SK-N-SH (cell line): ENCODE measurements at regions not wholly inside any gene's neighbourhood (a gene's known extent, or its start where the extent isn't known, plus 50 kb on each side); places are given as distances from the start of the nearest gene placed in this dataset.
A peak's percentile ranks its signal among the peaks of the same experiment; 100 is the strongest.

ENCODE experiments used
- CTCF ChIA-PET: fragments of 300-600, 350-600 bp; formaldehyde crosslinking; extraction: SDS; loops from one replicate; lab custom pipeline; 2021; lab: Yijun Ruan, JAX
- POLR2A ChIA-PET: fragments of 350-600 bp; sonication (Branson Sonifier 250); formaldehyde crosslinking; extraction: SDS; loops from one replicate; lab custom pipeline; 2020; ENCODE audit warnings: antibody characterized with exemption, inconsistent platforms; lab: Yijun Ruan, JAX
- DNase-seq: peaks from one replicate; pipeline ENCODE4 v3.0.0; 2012
- H2AFZ ChIP-seq: fragments of 200-600 bp; sonication (generic); 2 replicates; pipeline ENCODE4 v1.8.1; 2016; ENCODE audit warnings: antibody characterized with exemption, mild to moderate bottlenecking, low read depth
- H3F3A ChIP-seq: fragments of 200-600 bp; sonication (generic); replicated peaks from 2 replicates; pipeline ENCODE3; 2016; ENCODE audit warnings: antibody characterized with exemption, mild to moderate bottlenecking; ENCODE audit not compliant: insufficient read depth
- H3K27ac ChIP-seq, 2 experiments: fragments of 200-500 bp in 1 of 2; fragments of 200-600 bp in 1 of 2; sonication (Bioruptor generic) in 1 of 2; sonication (generic), shearing (Covaris generic) in 1 of 2; 2 replicates each; pipeline versions ENCODE4 v1.5.1 to v1.6.1; 2014 to 2016; ENCODE audit warnings: low read depth in 2 of 2, inconsistent platforms in 1 of 2, low read length in 1 of 2, mild to moderate bottlenecking in 1 of 2, mixed read lengths in 1 of 2
- H3K27me3 ChIP-seq: fragments of 200-600 bp; sonication (generic), shearing (Covaris generic); 2 replicates; pipeline ENCODE4 v1.6.1; 2016; ENCODE audit warnings: mixed run types; ENCODE audit not compliant: insufficient read depth
- H3K36me3 ChIP-seq, 2 experiments: fragments of 200-500 bp in 1 of 2; fragments of 200-600 bp in 1 of 2; sonication (Bioruptor generic) in 1 of 2; sonication (generic) in 1 of 2; replicated peaks in 1 of 2; 2 replicates each; pipeline versions ENCODE3 to v1.5.1; 2014 to 2016; ENCODE audit warnings: low read length in 1 of 2, mild to moderate bottlenecking in 1 of 2; ENCODE audit not compliant: insufficient read depth in 2 of 2, control insufficient read depth in 1 of 2
- H3K4me1 ChIP-seq, 2 experiments: fragments of 200-500 bp in 1 of 2; fragments of 200-600 bp in 1 of 2; sonication (Bioruptor generic) in 1 of 2; sonication (generic), shearing (Covaris generic) in 1 of 2; 2 replicates each; pipeline versions ENCODE4 v1.5.1 to v1.6.1; 2014 to 2016; ENCODE audit warnings: low read depth in 1 of 2, low read length in 1 of 2, mixed run types in 1 of 2; ENCODE audit not compliant: insufficient read depth in 2 of 2, control insufficient read depth in 1 of 2
- H3K4me2 ChIP-seq: fragments of 200-600 bp; sonication (generic), shearing (Covaris generic); 2 replicates; pipeline ENCODE4 v1.6.1; 2017; ENCODE audit warnings: mixed run types
- H3K4me3 ChIP-seq, 2 experiments: fragments of 200-500 bp in 1 of 2; fragments of 200-600 bp in 1 of 2; sonication (Bioruptor generic) in 1 of 2; sonication (generic), shearing (Covaris generic) in 1 of 2; 2 replicates each; pipeline versions ENCODE4 v1.5.1 to v1.8.1; 2014 to 2016; ENCODE audit warnings: low read depth in 2 of 2, inconsistent platforms in 1 of 2, low read length in 1 of 2, mild to moderate bottlenecking in 1 of 2, mixed read lengths in 1 of 2, moderate library complexity in 1 of 2
- H3K79me2 ChIP-seq: fragments of 200-600 bp; sonication (generic); 2 replicates; pipeline ENCODE4 v1.8.1; 2017; ENCODE audit warnings: mild to moderate bottlenecking; ENCODE audit not compliant: insufficient read depth
- H3K9ac ChIP-seq: fragments of 200-600 bp; sonication (generic); 2 replicates; pipeline ENCODE4 v1.6.1; 2017; ENCODE audit warnings: mixed run types
- H3K9me2 ChIP-seq: fragments of 200-600 bp; sonication (generic); 2 replicates; pipeline ENCODE4 v1.6.1; 2017; ENCODE audit warnings: mixed run types
- H3K9me3 ChIP-seq: fragments of 200-600 bp; sonication (generic); 2 replicates; pipeline ENCODE4 v1.6.1; 2017; ENCODE audit warnings: mixed run types, mild to moderate bottlenecking, moderate library complexity
- H4K20me1 ChIP-seq: fragments of 200-600 bp; sonication (generic); 2 replicates; pipeline ENCODE4 v1.6.1; 2017; ENCODE audit warnings: mild to moderate bottlenecking, mixed run types; ENCODE audit not compliant: insufficient read depth
- EP300 ChIP-seq, 2 experiments: IDR thresholded peaks; 2 replicates each; pipeline versions ENCODE4 v1.4.0 to v1.6.1; 2012; ENCODE audit warnings: borderline replicate concordance in 1 of 2, low read depth in 1 of 2, low read length in 1 of 2
- EZH2phosphoT487 ChIP-seq: fragments of 200-600 bp; sonication (generic); IDR thresholded peaks from 2 replicates; pipeline ENCODE4 v1.6.1; 2017; ENCODE audit warnings: low read depth, mixed run types, mild to moderate bottlenecking, antibody characterized with exemption, moderate library complexity, borderline replicate concordance
- FOXJ3 ChIP-seq: sonication (generic); formaldehyde crosslinking; IDR thresholded peaks from 2 replicates; pipeline ENCODE4 v1.5.1; 2020; ENCODE audit warnings: mild to moderate bottlenecking, missing genetic modification reagents
- GABPA ChIP-seq: IDR thresholded peaks from 2 replicates; pipeline ENCODE4 v1.4.0; 2012; ENCODE audit warnings: low read depth, mild to moderate bottlenecking
- JUND ChIP-seq: IDR thresholded peaks from 2 replicates; pipeline ENCODE4 v1.4.0; 2012
- NFIC ChIP-seq: IDR thresholded peaks from 2 replicates; pipeline ENCODE4 v1.4.0; 2012; ENCODE audit warnings: borderline replicate concordance
- NRF1 ChIP-seq: IDR thresholded peaks from 2 replicates; pipeline ENCODE4 v1.6.1; 2012; ENCODE audit warnings: low read depth, mild to moderate bottlenecking, low read length
- POLR2AphosphoS5 ChIP-seq: IDR thresholded peaks from 2 replicates; pipeline ENCODE4 v1.6.1; 2012; ENCODE audit warnings: low read depth, low read length
- RCOR1 ChIP-seq: fragments of 150-350 bp; IDR thresholded peaks from 2 replicates; pipeline ENCODE4 v1.6.1; 2017; ENCODE audit warnings: antibody characterized with exemption, low read length
- RFX5 ChIP-seq: IDR thresholded peaks from 2 replicates; pipeline ENCODE4 v1.6.1; 2012; ENCODE audit warnings: mild to moderate bottlenecking, improper control_type of control experiment, low read length
- SIN3A ChIP-seq: IDR thresholded peaks from 2 replicates; pipeline ENCODE4 v1.6.1; 2012; ENCODE audit warnings: low read depth, mild to moderate bottlenecking, low read length, moderate library complexity, borderline replicate concordance
- TAF1 ChIP-seq: IDR thresholded peaks from 2 replicates; pipeline ENCODE4 v1.6.1; 2012; ENCODE audit warnings: low read depth, mild to moderate bottlenecking, low read length, moderate library complexity, borderline replicate concordance
- YY1 ChIP-seq: IDR thresholded peaks from 2 replicates; pipeline ENCODE4 v1.4.0; 2012; ENCODE audit warnings: low read depth, mild to moderate bottlenecking
- WGBS: methylation state at CpG from one replicate; pipeline ENCODE4 v1.1.6; 2017; ENCODE audit warnings: low lambda C conversion rate; 5-methylcytosine and 5-hydroxymethylcytosine counted together
- TF ChIP-seq, protein P1 (sequence below): fragments of 200-600 bp; sonication (generic); IDR thresholded peaks from 2 replicates; pipeline ENCODE4 v1.6.1; 2017; ENCODE audit warnings: antibody characterized with exemption, mild to moderate bottlenecking, moderate library complexity
- TF ChIP-seq, protein P2 (sequence below): IDR thresholded peaks from 2 replicates; pipeline ENCODE4 v1.6.1; 2012; ENCODE audit warnings: mild to moderate bottlenecking, low read depth, low read length, moderate library complexity
- TF ChIP-seq, protein P3 (sequence below): IDR thresholded peaks from 2 replicates; pipeline ENCODE4 v1.4.0; 2012; ENCODE audit warnings: low read depth

DNA sequence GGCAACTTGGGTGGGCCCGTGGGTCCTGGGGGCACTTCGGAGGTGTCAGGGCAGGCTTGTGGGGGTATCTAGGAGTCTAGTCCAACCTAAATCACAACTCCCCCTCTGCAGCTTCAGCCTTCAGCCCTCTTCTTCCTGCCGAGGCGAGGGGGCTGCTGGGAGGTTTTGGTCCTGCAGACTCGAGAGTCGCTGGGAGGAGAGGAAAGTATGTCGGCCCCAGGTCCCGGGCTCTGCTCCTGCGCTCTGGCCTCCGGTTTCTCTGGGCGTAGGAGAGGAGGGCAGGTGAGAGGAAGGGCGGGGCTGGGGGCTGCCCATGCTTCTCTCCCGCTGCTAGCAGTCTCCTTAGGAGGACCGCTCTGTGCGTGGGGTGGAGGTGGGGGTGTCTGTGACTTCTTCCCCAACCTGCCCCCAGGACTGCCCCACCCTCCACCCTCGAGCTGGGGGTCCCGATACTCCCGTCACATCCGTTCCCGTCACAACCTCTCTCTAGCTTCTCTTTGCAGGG is 139.8 kb upstream of the COL5A1 start:
- Histone ChIP-seq H3K4me1 (peaks cover 9 to 14% of the 10 kb centered on the region in 2 experiments; a peak in 3 of 4 replicates), H3K9me3 (no peaks in the 10 kb centered on the region), H3K9me2 (no peaks in the 10 kb centered on the region), H2AFZ (no peak overlapping the region), H3K4me2 (peak overlapping the region; percentile 62; the same call in 1 of the 2 replicates), H3K27ac (no peak overlapping the region), H3K4me3 (no peak overlapping the region), H3K79me2 (no peaks in the 10 kb centered on the region), H4K20me1 (no peaks in the 10 kb centered on the region), H3K36me3 (no peaks in the 10 kb centered on the region), H3K27me3 (no peaks in the 10 kb centered on the region; the same call in 1 of the 2 replicates), H3K9ac (no peak overlapping the region), H3F3A (peaks cover 17% of the 10 kb centered on the region)
- POLR2A ChIA-PET = no interaction called here
- TF ChIP-seq, protein P1, sequence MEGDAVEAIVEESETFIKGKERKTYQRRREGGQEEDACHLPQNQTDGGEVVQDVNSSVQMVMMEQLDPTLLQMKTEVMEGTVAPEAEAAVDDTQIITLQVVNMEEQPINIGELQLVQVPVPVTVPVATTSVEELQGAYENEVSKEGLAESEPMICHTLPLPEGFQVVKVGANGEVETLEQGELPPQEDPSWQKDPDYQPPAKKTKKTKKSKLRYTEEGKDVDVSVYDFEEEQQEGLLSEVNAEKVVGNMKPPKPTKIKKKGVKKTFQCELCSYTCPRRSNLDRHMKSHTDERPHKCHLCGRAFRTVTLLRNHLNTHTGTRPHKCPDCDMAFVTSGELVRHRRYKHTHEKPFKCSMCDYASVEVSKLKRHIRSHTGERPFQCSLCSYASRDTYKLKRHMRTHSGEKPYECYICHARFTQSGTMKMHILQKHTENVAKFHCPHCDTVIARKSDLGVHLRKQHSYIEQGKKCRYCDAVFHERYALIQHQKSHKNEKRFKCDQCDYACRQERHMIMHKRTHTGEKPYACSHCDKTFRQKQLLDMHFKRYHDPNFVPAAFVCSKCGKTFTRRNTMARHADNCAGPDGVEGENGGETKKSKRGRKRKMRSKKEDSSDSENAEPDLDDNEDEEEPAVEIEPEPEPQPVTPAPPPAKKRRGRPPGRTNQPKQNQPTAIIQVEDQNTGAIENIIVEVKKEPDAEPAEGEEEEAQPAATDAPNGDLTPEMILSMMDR = no peak
- TF ChIP-seq TAF1 = no peak
- TF ChIP-seq, protein P2, sequence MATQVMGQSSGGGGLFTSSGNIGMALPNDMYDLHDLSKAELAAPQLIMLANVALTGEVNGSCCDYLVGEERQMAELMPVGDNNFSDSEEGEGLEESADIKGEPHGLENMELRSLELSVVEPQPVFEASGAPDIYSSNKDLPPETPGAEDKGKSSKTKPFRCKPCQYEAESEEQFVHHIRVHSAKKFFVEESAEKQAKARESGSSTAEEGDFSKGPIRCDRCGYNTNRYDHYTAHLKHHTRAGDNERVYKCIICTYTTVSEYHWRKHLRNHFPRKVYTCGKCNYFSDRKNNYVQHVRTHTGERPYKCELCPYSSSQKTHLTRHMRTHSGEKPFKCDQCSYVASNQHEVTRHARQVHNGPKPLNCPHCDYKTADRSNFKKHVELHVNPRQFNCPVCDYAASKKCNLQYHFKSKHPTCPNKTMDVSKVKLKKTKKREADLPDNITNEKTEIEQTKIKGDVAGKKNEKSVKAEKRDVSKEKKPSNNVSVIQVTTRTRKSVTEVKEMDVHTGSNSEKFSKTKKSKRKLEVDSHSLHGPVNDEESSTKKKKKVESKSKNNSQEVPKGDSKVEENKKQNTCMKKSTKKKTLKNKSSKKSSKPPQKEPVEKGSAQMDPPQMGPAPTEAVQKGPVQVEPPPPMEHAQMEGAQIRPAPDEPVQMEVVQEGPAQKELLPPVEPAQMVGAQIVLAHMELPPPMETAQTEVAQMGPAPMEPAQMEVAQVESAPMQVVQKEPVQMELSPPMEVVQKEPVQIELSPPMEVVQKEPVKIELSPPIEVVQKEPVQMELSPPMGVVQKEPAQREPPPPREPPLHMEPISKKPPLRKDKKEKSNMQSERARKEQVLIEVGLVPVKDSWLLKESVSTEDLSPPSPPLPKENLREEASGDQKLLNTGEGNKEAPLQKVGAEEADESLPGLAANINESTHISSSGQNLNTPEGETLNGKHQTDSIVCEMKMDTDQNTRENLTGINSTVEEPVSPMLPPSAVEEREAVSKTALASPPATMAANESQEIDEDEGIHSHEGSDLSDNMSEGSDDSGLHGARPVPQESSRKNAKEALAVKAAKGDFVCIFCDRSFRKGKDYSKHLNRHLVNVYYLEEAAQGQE = no peak
- TF ChIP-seq RCOR1 = no peak
- no peak for TF ChIP-seq RFX5
- TF ChIP-seq EP300 (IDR thresholded peaks at IDR 0.05; ENCODE audit: borderline replicate concordance in 1 of 2, low read depth in 1 of 2, low read length in 1 of 2) = no peak
- TF ChIP-seq, protein P3, sequence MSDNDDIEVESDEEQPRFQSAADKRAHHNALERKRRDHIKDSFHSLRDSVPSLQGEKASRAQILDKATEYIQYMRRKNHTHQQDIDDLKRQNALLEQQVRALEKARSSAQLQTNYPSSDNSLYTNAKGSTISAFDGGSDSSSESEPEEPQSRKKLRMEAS = no peak
- no peak for TF ChIP-seq SIN3A
- TF ChIP-seq NFIC = no peak
- no peak for TF ChIP-seq NRF1
- TF ChIP-seq FOXJ3 (CRISPR knock-in tag) = no peak
- no peak for TF ChIP-seq EZH2phosphoT487
- no peak for TF ChIP-seq GABPA
- TF ChIP-seq POLR2AphosphoS5 = no peak
- no peak for TF ChIP-seq YY1
- TF ChIP-seq JUND = no peak
- CTCF ChIA-PET = no interaction called here
- no peak for DNase-seq
- 86% methylated on average over 18 of the region's 20 CpGs for WGBS
